Fibroblast of lung (primary cell): ENCODE measurements at regions not wholly inside any gene's neighbourhood (a gene's known extent, or its start where the extent isn't known, plus 50 kb on each side); places are given as distances from the start of the nearest gene placed in this dataset.

ENCODE experiments used
- DNase-seq, 2 donors: peaks; one replicate each; pipeline versions ENCODE4 v3.0.0 to v3.0.0-alpha.2; 2010; ENCODE audit warnings: low read depth in 2 of 2
- H2AFZ ChIP-seq: 2 replicates; pipeline ENCODE4 v1.5.1; 2012; ENCODE audit warnings: low read length, control low read depth, inconsistent platforms
- H3K27ac ChIP-seq: 2 replicates; pipeline ENCODE4 v1.5.1; 2011; ENCODE audit warnings: low read length, control low read depth; ENCODE audit not compliant: insufficient read depth
- H3K27me3 ChIP-seq: 2 replicates; pipeline ENCODE4 v1.5.1; 2011; ENCODE audit warnings: mild to moderate bottlenecking, low read length; ENCODE audit not compliant: control insufficient read depth, insufficient read depth
- H3K36me3 ChIP-seq: 2 replicates; pipeline ENCODE4 v1.5.1; 2011; ENCODE audit warnings: low read length; ENCODE audit not compliant: control insufficient read depth, insufficient read depth
- H3K4me1 ChIP-seq: 2 replicates; pipeline ENCODE4 v1.5.1; 2011; ENCODE audit warnings: low read length; ENCODE audit not compliant: control insufficient read depth, insufficient read depth; ENCODE audit errors: extremely low read depth
- H3K4me2 ChIP-seq: 2 replicates; pipeline ENCODE4 v1.5.1; 2011; ENCODE audit warnings: low read length, control low read depth; ENCODE audit not compliant: insufficient read depth; ENCODE audit errors: extremely low read depth
- H3K4me3 ChIP-seq, 4 experiments: fragments of 200-600 bp in 1 of 4; sonication (generic) in 1 of 4; replicated peaks in 1 of 4; 2 replicates each; pipeline ENCODE4 v1.5.1; 2011 to 2016; ENCODE audit warnings: low read length in 4 of 4, low read depth in 3 of 4, mild to moderate bottlenecking in 3 of 4, control low read depth in 2 of 4, inconsistent platforms in 1 of 4, mixed read lengths in 1 of 4; ENCODE audit not compliant: insufficient read depth in 1 of 4; ENCODE audit errors: control extremely low read depth in 1 of 4
- H3K79me2 ChIP-seq: 2 replicates; pipeline ENCODE4 v1.5.1; 2012; ENCODE audit warnings: mild to moderate bottlenecking, low read length, inconsistent platforms; ENCODE audit not compliant: control insufficient read depth, insufficient read depth
- H3K9ac ChIP-seq: 2 replicates; pipeline ENCODE4 v1.5.1; 2011; ENCODE audit warnings: mild to moderate bottlenecking, low read length, control low read depth; ENCODE audit not compliant: insufficient read depth
- H3K9me3 ChIP-seq: 2 replicates; pipeline ENCODE4 v1.5.1; 2012; ENCODE audit warnings: low read depth, low read length; ENCODE audit not compliant: control insufficient read depth, insufficient read depth
- H4K20me1 ChIP-seq: 2 replicates; pipeline ENCODE4 v1.5.1; 2011; ENCODE audit warnings: low read length; ENCODE audit not compliant: control insufficient read depth, insufficient read depth; ENCODE audit errors: extremely low read depth
- CTCF ChIP-seq, 2 donors: IDR thresholded peaks in 1 of 2; conservative IDR thresholded peaks in 1 of 2; 1 replicate in 1 of 2; 2 replicates in 1 of 2; pipeline ENCODE4 v1.5.1; 2011 to 2012; ENCODE audit warnings: low read length in 2 of 2, control low read depth in 1 of 2, inconsistent platforms in 1 of 2, low read depth in 1 of 2, mild to moderate bottlenecking in 1 of 2
- EZH2 ChIP-seq: IDR thresholded peaks from 2 replicates; pipeline ENCODE4 v1.5.1; 2012; ENCODE audit warnings: low read length, control low read depth, mild to moderate bottlenecking; ENCODE audit errors: missing control alignments

DNA sequence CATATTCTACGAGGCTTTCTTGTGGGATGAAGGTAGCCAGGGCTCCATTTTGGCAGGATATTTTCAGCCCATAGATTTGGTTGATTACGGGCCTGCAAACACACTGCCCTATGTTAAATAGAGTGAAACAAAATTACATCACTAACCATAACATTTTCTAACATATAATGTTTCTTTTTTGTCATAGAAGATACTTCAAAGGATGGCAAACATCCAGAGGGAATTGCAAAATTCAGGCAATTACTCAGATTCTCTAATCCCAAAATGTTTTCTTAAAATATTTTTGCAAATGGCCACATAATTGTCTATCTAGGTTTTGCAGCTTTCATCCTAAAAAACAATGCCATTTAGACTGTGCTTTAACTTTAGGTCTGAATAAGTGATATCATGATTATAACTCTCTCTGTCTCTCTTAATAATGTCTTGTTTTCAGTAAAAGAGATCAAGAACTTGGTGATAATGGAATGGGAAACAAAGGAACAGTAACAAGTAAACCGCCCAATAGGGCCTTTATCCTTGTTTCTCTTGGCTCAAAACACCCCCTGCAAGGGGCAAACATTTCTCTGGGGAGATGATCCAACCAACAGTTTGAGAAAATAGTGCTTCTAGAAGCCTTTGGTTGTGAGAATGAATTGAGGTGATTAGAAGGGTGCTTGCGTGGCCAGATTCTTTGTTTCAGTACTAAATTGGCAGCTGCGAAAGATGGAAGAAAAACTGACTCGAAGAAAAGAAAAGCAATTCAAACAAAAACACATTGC is 54.4 kb upstream of the BTG1 start:
- Histone ChIP-seq H3K4me1 (no peaks in the 10 kb centered on the region), H3K27ac (no peak overlapping the region), H3K36me3 (no peaks in the 10 kb centered on the region), H3K79me2 (no peaks in the 10 kb centered on the region), H4K20me1 (no peaks in the 10 kb centered on the region), H3K4me3 (no peak overlapping the region), H3K9ac (no peak overlapping the region), H3K27me3 (no peaks in the 10 kb centered on the region), H3K9me3 (no peaks in the 10 kb centered on the region), H3K4me2 (no peak overlapping the region), H2AFZ (no peak overlapping the region)
- peak in 1 of 2 donors; percentile 69 for DNase-seq
- TF ChIP-seq CTCF (conservative IDR thresholded peaks at IDR 0.05 in 1 of 2, IDR thresholded peaks at IDR 0.05 in 1 of 2; ENCODE audit: low read depth in 1 of 2, low read length in 2 of 2) (no peak), EZH2 (no peak)

GRCh38 chr12:92197815-92198214 is 52.2 kb upstream of the BTG1 start:
- Histone ChIP-seq H3K9ac (no peak overlapping the region), H4K20me1 (no peaks in the 10 kb centered on the region), H2AFZ (no peak overlapping the region), H3K4me2 (no peak overlapping the region), H3K36me3 (no peaks in the 10 kb centered on the region), H3K4me1 (no peaks in the 10 kb centered on the region), H3K27me3 (no peaks in the 10 kb centered on the region), H3K4me3 (no peak overlapping the region), H3K9me3 (no peaks in the 10 kb centered on the region), H3K79me2 (no peaks in the 10 kb centered on the region), H3K27ac (no peak overlapping the region)
- no peak for DNase-seq
- no peak for TF ChIP-seq EZH2
- no peak for TF ChIP-seq CTCF (conservative IDR thresholded peaks at IDR 0.05 in 1 of 2, IDR thresholded peaks at IDR 0.05 in 1 of 2; ENCODE audit: low read depth in 1 of 2, low read length in 2 of 2)

- no peaks in the 10 kb centered on the region for H3K27me3 ChIP-seq
- H2AFZ ChIP-seq, result no peak overlapping the region
- no peaks in the 10 kb centered on the region for H3K9me3 ChIP-seq
- H3K79me2 ChIP-seq, result no peaks in the 10 kb centered on the region
- H4K20me1 ChIP-seq, result no peaks in the 10 kb centered on the region
- H3K27ac ChIP-seq, result no peak overlapping the region
- no peaks in the 10 kb centered on the region for H3K36me3 ChIP-seq
- H3K4me2 ChIP-seq, result no peak overlapping the region
- no peaks in the 10 kb centered on the region for H3K4me1 ChIP-seq
- TF ChIP-seq CTCF (conservative IDR thresholded peaks at IDR 0.05 in 1 of 2, IDR thresholded peaks at IDR 0.05 in 1 of 2; ENCODE audit: low read depth in 1 of 2, low read length in 2 of 2) (no peak), EZH2 (no peak)
- no peak for DNase-seq
- no peak overlapping the region for H3K4me3 ChIP-seq
- no peak overlapping the region for H3K9ac ChIP-seq
Observed at GRCh38 chr12:92196368-92196767, 50.7 kb upstream of the BTG1 start.
